Erythroblast (primary cell): ENCODE measurements at regions not wholly inside any gene's neighbourhood (a gene's known extent, or its start where the extent isn't known, plus 50 kb on each side); places are given as distances from the start of the nearest gene placed in this dataset.

Experiments
- GATA1 ChIP-seq: IDR thresholded peaks from 2 replicates; pipeline ENCODE4 v1.6.1; 2011; ENCODE audit warnings: low read depth, mild to moderate bottlenecking, control low read depth, low read length, moderate library complexity
- POLR2A ChIP-seq: IDR thresholded peaks from 2 replicates; pipeline ENCODE4 v1.6.1; 2011; ENCODE audit warnings: mild to moderate bottlenecking, low read length

DNA sequence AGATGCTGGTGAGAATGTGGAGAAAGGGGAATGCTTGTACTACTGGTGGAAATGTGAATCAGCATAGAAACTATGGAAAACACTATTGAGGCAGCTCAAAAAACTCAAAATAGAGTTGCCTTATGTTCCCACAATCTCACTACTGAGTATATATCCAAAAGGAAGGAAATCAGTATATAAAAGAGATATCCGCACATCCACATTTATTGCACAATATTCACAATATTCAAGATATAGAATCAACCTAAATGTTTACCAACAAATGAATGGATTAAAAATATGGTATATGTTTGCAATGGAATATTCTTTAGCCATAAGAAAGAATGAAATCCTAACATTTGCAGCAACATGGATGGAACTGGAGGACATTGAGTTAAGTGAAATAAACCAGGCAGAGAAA is 686.8 kb downstream of the OTOL1 start:
- TF ChIP-seq POLR2A (no peak), GATA1 (no peak)
